Stimulated activated naive CD8-positive, alpha-beta T cell treated with anti-CD3 and anti-CD28 coated beads, Interleukin-15, amount 100 ng/mL, for 72 hours (primary cell): ENCODE measurements at regions not wholly inside any gene's neighbourhood (a gene's known extent, or its start where the extent isn't known, plus 50 kb on each side); places are given as distances from the start of the nearest gene placed in this dataset.

Experiments
- ATAC-seq: fragments of 150-1000 bp; cut with Tn5 transposase; 2 replicates; pipeline ENCODE4 v1.10.0; 2021; ENCODE audit warnings: mild to moderate bottlenecking, moderate library complexity
- DNase-seq, 2 donors: peaks; one replicate each; pipeline ENCODE4 v3.0.0; 2021 to 2022
- H3K27ac Mint-ChIP-seq, 2 donors: one replicate each; pipeline ENCODE4 v1.8.0; 2022; ENCODE audit warnings: mild to moderate bottlenecking in 2 of 2, mixed read lengths in 2 of 2, moderate library complexity in 2 of 2
- H3K27me3 Mint-ChIP-seq: one replicate; pipeline ENCODE4 v1.8.0; 2022; ENCODE audit warnings: mixed read lengths
- H3K4me1 Mint-ChIP-seq: one replicate; pipeline ENCODE4 v1.8.0; 2022; ENCODE audit warnings: mild to moderate bottlenecking, mixed read lengths
- H3K4me3 Mint-ChIP-seq, 2 donors: one replicate each; pipeline ENCODE4 v1.8.0; 2022; ENCODE audit warnings: mild to moderate bottlenecking in 2 of 2, mixed read lengths in 2 of 2, moderate library complexity in 1 of 2
- H3K9me3 Mint-ChIP-seq, 2 donors: one replicate each; pipeline ENCODE4 v1.8.0; 2022; ENCODE audit warnings: mixed read lengths in 2 of 2

DNA sequence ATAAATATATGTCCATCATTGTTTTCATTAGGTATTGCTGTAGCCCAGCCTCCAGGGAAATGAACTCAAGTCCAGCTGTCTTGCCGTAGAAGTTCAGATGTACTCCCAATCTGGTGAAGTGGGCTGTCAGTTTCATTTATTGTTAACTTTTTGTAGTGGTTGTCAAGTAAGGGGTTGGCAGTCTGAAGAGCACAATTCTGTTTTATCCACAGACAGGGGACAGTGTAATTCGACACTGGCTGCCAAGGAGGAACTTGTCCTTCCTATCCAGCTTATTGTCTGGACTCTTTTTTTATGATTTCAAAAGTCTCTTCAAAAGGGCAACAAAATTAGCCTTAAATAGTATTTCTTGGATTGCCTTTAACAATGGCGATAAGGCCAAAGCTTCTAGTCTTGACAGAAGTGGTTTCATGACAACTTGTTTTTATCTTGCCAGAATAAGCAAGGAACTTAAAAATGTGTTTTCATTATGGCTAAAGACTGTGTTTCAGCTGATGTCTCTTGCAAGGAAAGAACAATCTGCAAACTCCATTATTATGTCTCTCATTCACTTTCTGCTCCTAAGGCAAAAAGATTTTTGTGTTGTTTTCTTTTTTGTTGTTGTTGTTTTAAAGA, 73.9 kb upstream of the TANC2 start:
- ATAC-seq (no peak), DNase-seq (no peak)
- H3K4me3 Mint-ChIP-seq = no peak overlapping the region
- H3K27ac Mint-ChIP-seq = no peak overlapping the region
- peaks cover 0 to 5% of the 10 kb centered on the region in 2 donors for H3K9me3 Mint-ChIP-seq
- peaks cover 7% of the 10 kb centered on the region for H3K27me3 Mint-ChIP-seq
- H3K4me1 Mint-ChIP-seq = peaks cover 15% of the 10 kb centered on the region

DNA sequence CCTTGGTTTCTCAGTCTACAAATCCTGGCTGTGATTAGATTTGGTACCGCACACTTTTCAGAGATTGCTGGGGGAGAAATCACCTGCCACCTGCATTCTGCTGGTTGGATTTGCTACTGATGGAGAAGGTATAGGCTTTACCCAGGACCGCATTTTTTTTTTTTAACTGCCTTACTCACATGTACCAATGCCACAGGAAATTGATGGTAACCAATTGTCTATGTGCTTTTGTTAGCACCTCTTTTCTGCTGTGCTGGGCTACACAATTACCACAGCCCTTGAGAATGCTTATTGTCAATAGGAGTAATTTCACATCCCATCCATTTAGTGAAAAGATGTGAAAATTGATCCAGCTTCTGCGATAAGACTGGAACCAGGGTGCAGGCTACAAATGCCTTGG, 74.4 kb upstream of the TANC2 start:
- ATAC-seq (no peak), DNase-seq (no peak)
- Mint-ChIP-seq H3K4me1 (peaks cover 15% of the 10 kb centered on the region), H3K27ac (no peak overlapping the region), H3K27me3 (peaks cover 7% of the 10 kb centered on the region), H3K9me3 (peaks cover 0 to 5% of the 10 kb centered on the region in 2 donors), H3K4me3 (no peak overlapping the region)

DNA sequence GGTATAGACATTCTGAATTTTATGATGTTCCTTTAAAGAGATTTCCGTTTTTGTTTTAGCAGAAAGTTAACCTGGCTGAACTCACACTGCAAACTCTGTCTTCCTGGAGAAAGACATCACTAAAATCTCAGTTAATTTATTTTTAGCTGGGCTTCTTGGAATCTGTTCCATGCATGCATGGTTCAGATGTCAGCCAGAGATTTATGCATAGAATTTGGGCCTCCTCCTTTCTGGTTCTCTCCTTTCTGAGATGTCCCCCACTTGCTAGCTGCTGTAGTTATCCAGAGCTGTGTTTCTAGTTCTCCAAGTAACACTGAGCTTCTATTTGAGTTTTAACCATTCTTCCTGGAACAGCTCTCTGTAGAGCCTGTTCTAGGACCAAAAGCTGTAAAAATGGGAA, 77.3 kb upstream of the TANC2 start:
- DNase-seq (no peak), ATAC-seq (no peak)
- Mint-ChIP-seq H3K4me1 (peaks cover 14% of the 10 kb centered on the region), H3K27me3 (peaks cover 9% of the 10 kb centered on the region), H3K9me3 (peaks cover 0 to 5% of the 10 kb centered on the region in 2 donors), H3K4me3 (no peak overlapping the region), H3K27ac (no peak overlapping the region)

DNA sequence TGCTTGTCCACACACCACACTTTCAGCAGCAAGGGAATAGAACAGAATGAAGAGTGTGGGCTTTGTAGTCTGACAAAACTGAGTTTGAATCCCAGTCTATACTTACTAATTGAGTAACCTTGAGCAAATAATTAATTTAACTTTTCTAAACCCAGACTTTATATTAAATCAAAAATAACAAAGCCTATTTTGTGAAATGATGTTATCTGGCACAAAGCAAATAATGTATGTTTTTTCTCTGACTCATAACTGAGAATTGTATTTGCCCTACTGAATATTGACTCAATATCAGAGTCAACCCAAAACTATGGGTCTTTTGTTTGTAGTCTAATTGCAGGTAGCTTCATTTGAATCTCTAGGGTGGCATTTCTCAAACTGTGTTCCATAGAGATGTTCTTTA, 77.9 kb upstream of the TANC2 start:
- Mint-ChIP-seq H3K4me1 (peaks cover 10% of the 10 kb centered on the region), H3K9me3 (peaks cover 0 to 5% of the 10 kb centered on the region in 2 donors), H3K27ac (no peak overlapping the region), H3K27me3 (peaks cover 15% of the 10 kb centered on the region), H3K4me3 (no peak overlapping the region)
- no peak for ATAC-seq
- no peak for DNase-seq

DNA sequence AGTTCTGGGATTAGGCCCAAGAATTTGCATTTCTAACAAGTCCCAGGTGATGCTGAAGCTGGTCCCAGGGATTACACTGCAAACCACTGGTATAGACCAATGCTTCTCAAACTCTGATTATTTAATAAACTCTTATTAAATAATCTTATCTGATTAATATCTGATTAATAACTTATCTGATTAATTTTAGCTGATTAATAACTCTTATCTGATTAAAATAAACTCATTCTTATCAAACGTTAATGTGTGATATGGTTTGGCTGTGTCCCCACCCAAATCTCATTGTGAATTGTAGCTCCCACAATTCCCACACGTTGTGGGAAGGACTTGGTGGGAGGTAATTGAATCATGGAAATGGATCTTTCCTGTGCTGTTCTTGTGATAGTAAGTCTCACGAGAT, 78.6 kb upstream of the TANC2 start:
- DNase-seq (no peak), ATAC-seq (no peak)
- Mint-ChIP-seq H3K9me3 (peaks cover 0 to 5% of the 10 kb centered on the region in 2 donors), H3K27me3 (peaks cover 16% of the 10 kb centered on the region), H3K4me1 (peaks cover 8% of the 10 kb centered on the region), H3K27ac (no peak overlapping the region), H3K4me3 (no peak overlapping the region)

DNA sequence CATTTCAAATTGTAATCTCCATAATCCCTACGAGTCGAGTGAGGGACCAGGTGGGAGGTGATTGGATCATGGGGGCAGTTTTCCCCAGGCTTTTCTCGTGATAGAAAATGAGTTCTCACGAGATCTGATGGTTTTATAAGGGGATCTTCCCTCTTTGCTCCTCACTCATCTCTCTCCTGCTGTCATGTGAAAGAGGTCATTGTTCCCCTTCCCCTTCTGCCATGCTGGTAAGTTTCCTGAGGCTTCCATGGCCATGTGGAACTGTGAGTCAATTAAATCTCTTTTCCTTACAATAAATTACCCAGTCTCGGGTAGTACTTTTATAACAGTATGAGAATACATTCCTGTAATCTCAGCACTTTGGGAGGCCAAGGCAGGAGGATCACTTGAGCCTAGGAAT, 76.7 kb upstream of the MARCHF10 start:
- Mint-ChIP-seq H3K4me1 (peaks cover 12% of the 10 kb centered on the region), H3K4me3 (no peak overlapping the region), H3K27me3 (peaks cover 26% of the 10 kb centered on the region), H3K27ac (no peak overlapping the region), H3K9me3 (peaks cover 0 to 5% of the 10 kb centered on the region in 2 donors)
- DNase-seq = no peak
- ATAC-seq = no peak

DNA sequence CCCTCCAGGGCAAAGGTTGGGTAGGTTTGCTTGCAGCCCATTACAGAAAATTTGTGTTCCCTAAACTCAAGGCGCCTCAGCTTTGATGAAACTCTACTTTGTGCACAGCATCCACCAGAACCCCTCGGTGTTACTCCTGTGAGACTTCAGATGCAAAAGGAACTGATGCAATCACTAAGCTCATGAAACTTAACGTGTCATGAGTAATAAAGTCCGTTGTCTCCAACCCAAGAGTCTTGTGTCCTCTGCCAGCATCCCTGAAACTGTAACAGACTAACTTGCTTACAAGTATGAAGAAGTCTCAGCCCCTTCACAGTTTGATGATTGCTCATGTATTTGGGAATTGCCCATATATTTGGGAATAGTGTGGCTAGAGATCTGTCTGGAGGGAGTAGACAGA, 74.8 kb upstream of the MARCHF10 start:
- peak overlapping the region in 1 of 2 donors; percentile 34 for H3K27ac Mint-ChIP-seq
- peak; percentile 73 for ATAC-seq
- no peaks in the 10 kb centered on the region for H3K9me3 Mint-ChIP-seq
- DNase-seq = no peak
- H3K27me3 Mint-ChIP-seq = peaks cover 23% of the 10 kb centered on the region
- H3K4me3 Mint-ChIP-seq = no peak overlapping the region
- H3K4me1 Mint-ChIP-seq = peaks cover 12% of the 10 kb centered on the region

DNA sequence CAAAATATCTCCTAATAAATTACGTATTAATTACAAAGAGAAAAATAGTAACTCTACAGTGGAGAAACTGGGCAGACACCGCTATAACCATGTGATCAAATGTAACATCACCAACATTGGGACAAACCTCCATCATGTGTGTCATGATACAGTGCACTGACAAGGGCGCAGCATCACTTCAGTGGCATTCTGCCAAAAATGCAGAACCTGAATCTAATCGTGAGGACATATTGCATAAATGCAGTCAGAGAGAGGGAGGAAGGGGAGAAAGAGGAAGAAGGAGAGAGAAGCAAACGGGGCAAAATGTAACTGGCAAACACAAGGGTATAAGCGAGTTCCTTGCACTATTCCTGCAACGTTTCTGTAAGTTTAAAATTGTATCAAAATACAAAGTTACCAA, 74.2 kb upstream of the MARCHF10 start:
- H3K4me1 Mint-ChIP-seq = peaks cover 12% of the 10 kb centered on the region
- DNase-seq = no peak
- no peak for ATAC-seq
- no peak overlapping the region for H3K4me3 Mint-ChIP-seq
- no peak overlapping the region for H3K27ac Mint-ChIP-seq
- no peaks in the 10 kb centered on the region for H3K9me3 Mint-ChIP-seq
- H3K27me3 Mint-ChIP-seq = peaks cover 18% of the 10 kb centered on the region

DNA sequence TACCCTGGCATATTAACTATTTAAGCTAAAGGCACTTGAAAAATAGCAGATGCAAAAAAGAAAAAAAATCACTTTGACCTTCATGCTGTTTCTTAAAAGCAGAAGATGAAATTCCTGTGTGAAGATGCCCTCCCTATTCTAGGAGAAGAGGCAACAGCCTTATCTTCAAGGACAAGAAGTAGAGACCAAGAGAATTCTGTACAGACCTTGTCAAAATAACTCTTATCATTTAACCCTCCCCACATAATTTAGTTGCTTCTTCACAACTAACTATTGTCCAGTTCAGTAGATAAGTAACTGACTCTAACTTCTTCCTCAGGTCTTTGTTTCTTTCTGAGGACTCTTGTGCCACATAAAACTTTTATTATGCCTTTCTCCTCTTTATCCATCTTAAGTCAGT, 72.0 kb upstream of the MARCHF10 start:
- peaks cover 23% of the 10 kb centered on the region for H3K27me3 Mint-ChIP-seq
- DNase-seq (no peak), ATAC-seq (no peak)
- H3K27ac Mint-ChIP-seq = no peak overlapping the region
- H3K4me3 Mint-ChIP-seq = no peak overlapping the region
- peaks cover 12% of the 10 kb centered on the region for H3K4me1 Mint-ChIP-seq
- H3K9me3 Mint-ChIP-seq = no peaks in the 10 kb centered on the region

DNA sequence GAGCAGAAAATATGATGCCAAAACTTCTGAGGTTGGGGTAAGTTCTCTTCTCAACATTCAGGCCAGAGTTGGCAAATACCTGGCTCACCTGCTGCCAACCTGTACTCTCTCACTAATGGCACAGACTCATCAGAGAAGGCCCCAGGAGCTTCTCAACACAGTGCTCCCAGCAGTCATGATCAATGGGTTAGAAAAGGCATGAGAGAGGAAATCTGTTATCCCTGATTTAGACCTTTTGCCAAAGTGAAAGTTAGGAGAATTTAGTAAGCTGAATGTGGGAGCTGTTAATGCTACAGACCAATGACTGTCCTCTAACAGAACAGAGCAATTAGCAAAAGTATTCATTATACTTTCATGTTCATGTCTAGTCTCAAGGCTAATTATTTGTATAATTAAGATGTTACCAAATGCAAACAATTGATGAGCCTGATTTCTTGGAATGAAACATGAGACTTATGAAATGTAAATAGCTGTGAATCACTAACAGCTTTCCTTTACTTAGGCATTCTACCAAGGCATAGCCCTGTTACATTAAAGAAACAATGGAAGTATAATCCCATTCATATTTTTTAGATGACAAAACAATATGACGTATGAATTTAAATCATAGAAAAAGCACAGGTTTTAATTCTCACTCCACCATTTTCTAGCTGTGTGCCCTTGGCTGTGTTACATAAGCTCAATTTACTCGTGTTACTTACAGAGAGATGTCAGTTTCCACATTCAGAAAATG, 68.7 kb upstream of the MARCHF10 start:
- Mint-ChIP-seq H3K9me3 (no peaks in the 10 kb centered on the region), H3K27me3 (peaks cover 17% of the 10 kb centered on the region), H3K4me3 (no peak overlapping the region), H3K27ac (no peak overlapping the region), H3K4me1 (no peaks in the 10 kb centered on the region)
- ATAC-seq (no peak), DNase-seq (no peak)

DNA sequence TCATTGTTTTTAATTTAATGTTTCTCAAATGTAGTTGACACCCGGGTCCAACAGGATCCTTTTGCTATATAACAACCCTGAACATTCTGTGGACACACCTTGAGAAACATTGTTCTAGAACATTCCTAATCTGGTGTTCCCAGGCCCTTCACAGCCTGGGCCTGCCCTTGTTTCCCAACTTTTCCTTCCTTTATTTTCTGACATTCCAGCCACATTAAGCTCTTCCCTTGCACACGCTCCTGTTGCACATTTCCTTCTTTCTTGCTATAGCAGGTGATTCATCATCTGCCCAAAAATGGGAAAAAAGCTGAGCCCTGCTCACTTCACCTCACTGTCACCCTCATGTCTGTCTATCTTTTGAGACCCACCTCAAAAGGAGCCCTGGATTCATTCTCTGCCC, 67.9 kb upstream of the MARCHF10 start:
- H3K27me3 Mint-ChIP-seq = peaks cover 10% of the 10 kb centered on the region
- H3K4me1 Mint-ChIP-seq = no peaks in the 10 kb centered on the region
- H3K27ac Mint-ChIP-seq = no peak overlapping the region
- ATAC-seq (no peak), DNase-seq (no peak)
- H3K9me3 Mint-ChIP-seq = no peaks in the 10 kb centered on the region
- no peak overlapping the region for H3K4me3 Mint-ChIP-seq

DNA sequence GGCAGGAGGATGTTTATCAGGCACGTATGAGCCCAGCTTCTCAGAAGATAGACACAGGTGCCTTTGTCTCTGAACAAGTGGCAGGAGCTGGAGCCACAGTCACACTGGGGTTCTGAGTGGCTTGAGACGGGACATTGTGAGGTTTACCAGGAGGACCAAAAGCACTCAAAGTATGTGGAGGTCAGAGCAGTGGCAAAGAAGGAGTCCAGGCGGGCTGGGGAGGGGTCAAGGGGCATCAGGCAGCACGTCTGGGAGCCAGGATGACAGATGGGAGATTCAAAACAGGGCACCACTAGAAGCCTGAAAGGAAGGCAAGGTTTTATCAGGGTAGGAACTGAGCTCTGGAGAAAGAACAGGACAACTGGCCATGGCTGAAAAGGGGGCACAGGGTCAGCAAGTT, 67.2 kb upstream of the MARCHF10 start:
- H3K27me3 Mint-ChIP-seq = peaks cover 7% of the 10 kb centered on the region
- ATAC-seq (no peak), DNase-seq (no peak)
- no peaks in the 10 kb centered on the region for H3K9me3 Mint-ChIP-seq
- no peak overlapping the region for H3K27ac Mint-ChIP-seq
- no peak overlapping the region for H3K4me3 Mint-ChIP-seq
- H3K4me1 Mint-ChIP-seq = no peaks in the 10 kb centered on the region

DNA sequence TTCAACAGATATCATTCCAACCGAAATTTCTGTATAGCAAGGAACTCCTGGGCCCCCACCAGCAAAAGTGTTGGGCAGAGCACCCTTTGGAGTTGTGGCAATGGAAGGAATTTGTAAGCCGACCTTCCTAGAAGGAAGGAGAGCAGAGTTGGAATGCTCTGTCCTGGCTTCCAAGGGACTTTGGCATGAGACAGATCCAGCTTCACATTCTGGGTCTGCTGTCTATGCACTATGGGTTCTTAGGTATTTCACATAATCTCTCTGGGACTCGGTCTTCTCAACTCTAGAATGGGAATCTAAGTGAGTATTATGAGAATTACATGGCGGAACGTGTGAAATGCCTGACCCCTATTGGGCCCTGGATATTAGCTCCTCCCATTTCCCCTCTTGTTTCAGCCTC, 63.2 kb upstream of the MARCHF10 start:
- DNase-seq (no peak), ATAC-seq (no peak)
- no peaks in the 10 kb centered on the region for H3K4me1 Mint-ChIP-seq
- H3K4me3 Mint-ChIP-seq = no peak overlapping the region
- H3K27me3 Mint-ChIP-seq = peaks cover 38% of the 10 kb centered on the region
- H3K27ac Mint-ChIP-seq = no peak overlapping the region
- no peaks in the 10 kb centered on the region for H3K9me3 Mint-ChIP-seq

DNA sequence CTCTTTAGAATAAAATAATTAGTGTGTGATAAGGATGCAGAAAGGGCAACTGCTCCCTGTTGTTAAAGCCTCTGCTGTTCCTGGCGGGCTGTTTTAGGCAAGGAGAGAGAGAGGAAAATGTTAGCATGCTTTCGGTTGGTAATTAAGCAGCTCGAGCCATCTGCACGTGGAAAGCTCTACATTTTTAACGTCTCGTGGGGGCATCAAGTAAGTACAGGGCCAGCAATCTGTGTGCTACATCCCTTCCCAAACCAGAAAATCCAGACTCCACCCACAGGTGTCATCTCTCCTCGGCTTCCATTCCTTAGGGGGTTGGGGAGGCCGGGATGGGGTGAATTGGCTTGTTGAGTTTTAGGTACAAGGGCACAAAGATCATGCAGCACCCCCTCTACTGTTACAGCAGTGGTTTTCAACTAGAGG, 62.4 kb upstream of the MARCHF10 start:
- no peak for DNase-seq
- no peaks in the 10 kb centered on the region for H3K9me3 Mint-ChIP-seq
- no peak overlapping the region for H3K4me3 Mint-ChIP-seq
- no peak overlapping the region for H3K27ac Mint-ChIP-seq
- peaks cover 38% of the 10 kb centered on the region for H3K27me3 Mint-ChIP-seq
- ATAC-seq = no peak
- no peaks in the 10 kb centered on the region for H3K4me1 Mint-ChIP-seq

DNA sequence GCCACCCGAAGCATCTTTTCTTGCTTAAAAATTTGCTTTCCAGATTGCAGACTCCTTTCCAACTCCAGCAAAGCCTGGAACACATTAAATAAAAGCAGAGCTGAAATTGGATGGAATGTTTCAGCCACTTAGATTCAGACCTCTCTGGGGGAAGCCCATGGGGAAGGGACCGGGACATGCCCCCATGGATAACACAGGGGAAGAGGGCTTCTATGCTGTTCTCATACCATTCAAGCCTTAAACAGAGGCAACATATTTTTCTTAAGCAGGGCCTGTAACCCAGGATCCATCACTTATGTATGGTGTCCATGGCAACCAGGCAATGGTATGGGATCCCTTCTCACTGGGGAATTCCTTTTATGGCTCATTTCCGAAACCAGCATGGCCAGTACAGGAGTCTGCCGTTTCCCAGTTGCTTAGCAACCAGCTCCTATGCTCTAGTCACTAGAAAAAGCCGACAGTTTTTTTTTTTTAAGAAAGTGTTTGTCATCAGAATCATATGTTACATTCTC, 62.0 kb upstream of the MARCHF10 start:
- no peaks in the 10 kb centered on the region for H3K9me3 Mint-ChIP-seq
- H3K4me1 Mint-ChIP-seq = no peaks in the 10 kb centered on the region
- no peak overlapping the region for H3K4me3 Mint-ChIP-seq
- peak overlapping the region in 1 of 2 donors; percentile 21 for H3K27ac Mint-ChIP-seq
- ATAC-seq (no peak), DNase-seq (no peak)
- H3K27me3 Mint-ChIP-seq = peaks cover 33% of the 10 kb centered on the region

DNA sequence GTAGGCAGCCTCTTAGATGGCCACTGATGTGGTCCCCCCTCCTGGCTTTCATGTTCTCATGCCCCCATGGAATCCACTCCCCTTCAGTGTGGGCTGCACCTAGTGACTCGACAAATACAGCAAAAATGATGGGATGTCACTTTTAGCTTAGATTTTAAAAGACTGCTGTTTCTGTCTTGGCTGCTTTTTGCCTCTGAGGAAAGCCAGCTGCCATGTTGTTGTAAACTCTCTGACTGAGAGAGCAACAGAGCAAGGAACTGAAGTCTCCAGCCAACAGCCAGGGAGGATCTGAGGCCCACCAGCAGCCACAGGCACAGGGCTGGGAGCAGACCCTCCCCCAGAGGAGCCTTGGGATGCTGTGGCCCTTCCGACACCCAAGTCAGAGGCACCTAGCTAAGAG, 60.6 kb upstream of the MARCHF10 start:
- Mint-ChIP-seq H3K27me3 (peaks cover 31% of the 10 kb centered on the region), H3K27ac (no peak overlapping the region), H3K4me1 (no peaks in the 10 kb centered on the region), H3K4me3 (no peak overlapping the region), H3K9me3 (no peaks in the 10 kb centered on the region)
- DNase-seq (no peak), ATAC-seq (no peak)
